ENCODE measurements at regions not wholly inside any gene's neighbourhood (a gene's known extent, or its start where the extent isn't known, plus 50 kb on each side); places are given as distances from the start of the nearest gene placed in this dataset.
"Not testable (repeated sequence)": the region's sequence is repeated elsewhere in the genome, so short reads cannot be mapped to it uniquely, and the experiment has no call there.

DNA sequence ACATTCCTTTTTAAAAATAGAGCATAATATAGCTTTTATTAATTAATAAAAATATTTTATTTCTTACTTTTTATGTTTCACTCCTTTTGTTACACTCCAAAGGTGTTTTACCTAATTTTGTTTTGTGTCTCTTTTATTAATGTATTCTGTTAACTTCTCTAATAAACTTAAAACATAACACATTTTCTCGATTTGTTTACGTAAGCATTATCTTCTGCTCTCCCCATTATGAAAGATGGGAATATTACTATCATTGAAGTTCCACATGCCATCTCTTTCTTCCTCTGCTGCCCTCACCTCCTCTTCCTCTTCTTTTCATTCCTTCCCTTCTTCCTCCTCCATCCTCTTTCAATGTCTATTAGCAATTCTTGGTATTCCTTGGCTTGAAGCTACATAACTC, 85.0 kb upstream of the HCRTR2 start:
- intact Hi-C loops (cut with micrococcal nuclease), result no loop called here

DNA sequence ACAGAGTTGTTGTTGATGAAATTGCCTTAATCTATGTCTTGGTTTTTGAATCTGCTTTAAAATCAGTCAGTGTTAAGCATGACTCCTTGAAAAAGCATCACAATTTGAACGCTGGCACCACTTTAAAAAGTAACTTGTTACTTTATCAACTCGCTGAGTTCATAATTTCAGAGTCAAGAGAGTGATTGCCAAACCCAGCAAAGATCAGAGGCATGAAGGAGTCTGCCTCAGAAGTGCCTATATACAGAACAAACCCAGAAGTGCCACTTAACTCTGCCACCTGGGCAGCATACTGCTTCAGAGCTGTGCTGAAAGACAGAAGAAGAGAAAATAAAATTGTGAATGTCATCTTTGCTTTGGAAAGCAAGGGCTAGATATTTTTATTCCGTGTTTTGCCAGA, 73.6 kb upstream of the HCRTR2 start:
- no peaks in the 10 kb centered on the region for H3K36me3 Mint-ChIP-seq (ENCODE audit: low read depth)
- peaks cover 4% of the 10 kb centered on the region for H3K9me3 Mint-ChIP-seq

More for the DNA sequence above, 85.0 kb upstream of the HCRTR2 start:
- Mint-ChIP-seq H3K4me1 (no peaks in the 10 kb centered on the region), H3K27ac (no peak overlapping the region), H3K27me3 (no peaks in the 10 kb centered on the region), H3K4me3 (no peak overlapping the region), H3K9me3 (peaks cover 20% of the 10 kb centered on the region), H3K36me3 (ENCODE audit: low read depth) (no peaks in the 10 kb centered on the region)
- no peak for DNase-seq

GRCh38 chr6:55101157-55101556, 73.2 kb upstream of the HCRTR2 start:
- no peak for DNase-seq
- H3K27ac Mint-ChIP-seq, result no peak overlapping the region
- no peaks in the 10 kb centered on the region for H3K4me1 Mint-ChIP-seq
- peaks cover 4% of the 10 kb centered on the region for H3K9me3 Mint-ChIP-seq
- no peak overlapping the region for H3K4me3 Mint-ChIP-seq
- intact Hi-C loops (cut with micrococcal nuclease), result no loop called here
- no peaks in the 10 kb centered on the region for H3K27me3 Mint-ChIP-seq
- no peaks in the 10 kb centered on the region for H3K36me3 Mint-ChIP-seq (ENCODE audit: low read depth)

More for the DNA sequence above, 73.6 kb upstream of the HCRTR2 start:
- no peaks in the 10 kb centered on the region for H3K27me3 Mint-ChIP-seq
- no peak overlapping the region for H3K27ac Mint-ChIP-seq
- no peak for DNase-seq
- no peaks in the 10 kb centered on the region for H3K4me1 Mint-ChIP-seq
- no peak overlapping the region for H3K4me3 Mint-ChIP-seq
- intact Hi-C loops (cut with micrococcal nuclease), result no loop called here

- H3K9me3 Mint-ChIP-seq, result peaks cover 3% of the 10 kb centered on the region
- DNase-seq, result no peak
- no peak overlapping the region for H3K4me3 Mint-ChIP-seq
- H3K36me3 Mint-ChIP-seq (ENCODE audit: low read depth), result no peaks in the 10 kb centered on the region
- intact Hi-C loops (cut with micrococcal nuclease), result no loop called here
- H3K27me3 Mint-ChIP-seq, result no peaks in the 10 kb centered on the region
- no peak overlapping the region for H3K27ac Mint-ChIP-seq
- no peaks in the 10 kb centered on the region for H3K4me1 Mint-ChIP-seq
Measured at GRCh38 chr6:55108134-55109130, 65.9 kb upstream of the HCRTR2 start.

DNA sequence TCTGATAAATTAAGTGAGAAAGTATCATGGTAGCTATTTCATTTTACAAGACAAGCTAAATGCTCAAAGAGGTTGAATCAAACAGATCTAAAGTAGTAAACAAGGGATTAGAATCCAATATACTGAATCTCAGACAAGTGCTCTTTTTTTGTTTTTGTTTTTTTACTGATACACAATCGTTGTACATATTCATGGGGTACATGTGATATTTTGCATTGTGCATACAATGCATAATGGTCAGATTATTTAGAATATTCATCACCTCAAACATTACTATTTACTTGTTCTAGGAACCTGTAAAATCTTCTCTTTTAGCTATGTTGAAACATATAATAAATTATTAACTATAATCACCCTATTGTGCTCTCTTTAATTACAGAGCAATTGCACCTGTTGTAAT, 57.0 kb upstream of the HCRTR2 start:
- Mint-ChIP-seq H3K36me3 (ENCODE audit: low read depth) (no peaks in the 10 kb centered on the region), H3K4me3 (no peak overlapping the region), H3K9me3 (peaks cover 6% of the 10 kb centered on the region), H3K27me3 (no peaks in the 10 kb centered on the region), H3K4me1 (no peaks in the 10 kb centered on the region), H3K27ac (no peak overlapping the region)
- DNase-seq, result no peak
- intact Hi-C loops (cut with micrococcal nuclease), result no loop called here

- H3K9me3 Mint-ChIP-seq, result peaks cover 20% of the 10 kb centered on the region
- intact Hi-C loops (cut with micrococcal nuclease); H3K27ac Mint-ChIP-seq; H3K27me3 Mint-ChIP-seq; H3K36me3 Mint-ChIP-seq (ENCODE audit: low read depth); H3K4me1 Mint-ChIP-seq; DNase-seq; H3K4me3 Mint-ChIP-seq: not testable (repeated sequence)
Measured at GRCh38 chr6:55124241-55124640, 50.1 kb upstream of the HCRTR2 start.
